B cell (primary cell): ENCODE measurements at regions not wholly inside any gene's neighbourhood (a gene's known extent, or its start where the extent isn't known, plus 50 kb on each side); places are given as distances from the start of the nearest gene placed in this dataset.

ENCODE experiments used
- EZH2 ChIP-seq: IDR thresholded peaks from 2 replicates; pipeline ENCODE4 v1.6.1; 2012; ENCODE audit warnings: borderline replicate concordance, low read depth, mild to moderate bottlenecking, moderate library complexity, low read length; ENCODE audit not compliant: insufficient read depth, poor library complexity, severe bottlenecking
- TF ChIP-seq, protein P1 (sequence below): fragments of 200-600 bp; IDR thresholded peaks from one replicate; pipeline ENCODE4 v1.8.0; 2022; ENCODE audit warnings: antibody characterized with exemption, mild to moderate bottlenecking

DNA sequence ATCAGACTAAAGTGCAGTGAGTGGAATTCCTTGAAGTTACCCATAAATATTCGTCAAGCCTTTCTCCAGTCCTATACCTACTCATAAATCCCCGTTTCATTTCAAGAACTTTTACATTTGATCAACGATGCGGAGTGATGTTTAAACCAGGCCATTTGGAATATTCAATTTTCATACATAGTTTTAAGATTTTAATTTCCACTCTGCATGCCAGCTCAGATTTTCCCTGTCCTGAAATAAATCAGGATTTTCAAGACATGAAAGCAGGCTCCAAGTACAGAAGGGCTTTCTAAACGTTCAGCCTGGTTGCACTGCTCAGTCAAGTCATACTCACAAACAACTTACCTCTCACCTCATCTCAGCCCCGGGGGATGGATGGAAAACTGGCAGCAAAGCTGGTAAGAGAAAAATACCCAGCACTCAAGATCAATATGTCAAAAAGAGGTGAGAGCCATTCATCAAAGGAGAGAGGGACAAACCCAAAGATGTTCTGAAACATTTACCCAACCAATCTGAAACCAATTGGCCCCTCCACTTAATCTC is 418.5 kb downstream of the PLPP3 start:
- TF ChIP-seq, protein P1, sequence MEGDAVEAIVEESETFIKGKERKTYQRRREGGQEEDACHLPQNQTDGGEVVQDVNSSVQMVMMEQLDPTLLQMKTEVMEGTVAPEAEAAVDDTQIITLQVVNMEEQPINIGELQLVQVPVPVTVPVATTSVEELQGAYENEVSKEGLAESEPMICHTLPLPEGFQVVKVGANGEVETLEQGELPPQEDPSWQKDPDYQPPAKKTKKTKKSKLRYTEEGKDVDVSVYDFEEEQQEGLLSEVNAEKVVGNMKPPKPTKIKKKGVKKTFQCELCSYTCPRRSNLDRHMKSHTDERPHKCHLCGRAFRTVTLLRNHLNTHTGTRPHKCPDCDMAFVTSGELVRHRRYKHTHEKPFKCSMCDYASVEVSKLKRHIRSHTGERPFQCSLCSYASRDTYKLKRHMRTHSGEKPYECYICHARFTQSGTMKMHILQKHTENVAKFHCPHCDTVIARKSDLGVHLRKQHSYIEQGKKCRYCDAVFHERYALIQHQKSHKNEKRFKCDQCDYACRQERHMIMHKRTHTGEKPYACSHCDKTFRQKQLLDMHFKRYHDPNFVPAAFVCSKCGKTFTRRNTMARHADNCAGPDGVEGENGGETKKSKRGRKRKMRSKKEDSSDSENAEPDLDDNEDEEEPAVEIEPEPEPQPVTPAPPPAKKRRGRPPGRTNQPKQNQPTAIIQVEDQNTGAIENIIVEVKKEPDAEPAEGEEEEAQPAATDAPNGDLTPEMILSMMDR, result no peak
- no peak for TF ChIP-seq EZH2
